SU-DHL-6 (cell line): ENCODE measurements at regions not wholly inside any gene's neighbourhood (a gene's known extent, or its start where the extent isn't known, plus 50 kb on each side); places are given as distances from the start of the nearest gene placed in this dataset.

Experiments used
- CTCF ChIP-seq: fragments of 200-600 bp; sonication (generic); IDR thresholded peaks from one replicate; pipeline ENCODE4 v1.5.1; 2017; ENCODE audit warnings: antibody characterized with exemption, mild to moderate bottlenecking, low read length, moderate library complexity; ENCODE audit not compliant: insufficient read depth, poor library complexity, severe bottlenecking
- EZH2phosphoT487 ChIP-seq: fragments of 200-600 bp; sonication (generic), shearing (Covaris generic); conservative IDR thresholded peaks from 2 replicates; pipeline ENCODE4 v1.6.1; 2018; ENCODE audit warnings: mild to moderate bottlenecking, antibody characterized with exemption, low read length, moderate library complexity, mixed read lengths

GRCh38 chr11:79950172-79950571, 509.3 kb upstream of the TENM4 start:
- TF ChIP-seq CTCF (no peak), EZH2phosphoT487 (no peak)
